Limb (tissue), 2 donors: ENCODE measurements at regions not wholly inside any gene's neighbourhood (a gene's known extent, or its start where the extent isn't known, plus 50 kb on each side); places are given as distances from the start of the nearest gene placed in this dataset.
"Not testable (repeated sequence)": the region's sequence is repeated elsewhere in the genome, so short reads cannot be mapped to it uniquely, and the experiment has no call there.

ENCODE experiments used
- DNase-seq, 2 donors: peaks; one replicate each; pipeline ENCODE4 v3.0.0-alpha.2; 2016; ENCODE audit errors: extremely low spot score in 2 of 2

DNA sequence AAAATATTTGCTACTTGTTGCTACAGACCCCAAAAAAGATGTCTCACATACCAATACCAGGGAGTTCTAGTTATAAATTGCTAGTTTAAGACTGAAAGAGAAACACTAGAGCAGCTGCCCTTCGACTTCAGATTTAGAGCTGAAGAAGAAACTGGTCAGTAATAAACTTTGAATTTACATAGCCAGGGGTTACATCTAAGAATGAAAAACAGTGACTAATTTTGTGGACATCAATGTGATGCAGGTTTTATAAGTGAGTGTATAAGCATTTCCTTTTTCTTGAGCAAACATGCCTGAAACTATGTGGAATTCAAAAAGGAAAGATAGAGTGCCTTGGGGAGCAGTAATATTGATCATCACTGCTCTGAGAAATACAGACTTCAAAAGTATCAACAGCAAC lies 724.9 kb upstream of the MIR17HG start:
- DNase-seq, result no peak

DNA sequence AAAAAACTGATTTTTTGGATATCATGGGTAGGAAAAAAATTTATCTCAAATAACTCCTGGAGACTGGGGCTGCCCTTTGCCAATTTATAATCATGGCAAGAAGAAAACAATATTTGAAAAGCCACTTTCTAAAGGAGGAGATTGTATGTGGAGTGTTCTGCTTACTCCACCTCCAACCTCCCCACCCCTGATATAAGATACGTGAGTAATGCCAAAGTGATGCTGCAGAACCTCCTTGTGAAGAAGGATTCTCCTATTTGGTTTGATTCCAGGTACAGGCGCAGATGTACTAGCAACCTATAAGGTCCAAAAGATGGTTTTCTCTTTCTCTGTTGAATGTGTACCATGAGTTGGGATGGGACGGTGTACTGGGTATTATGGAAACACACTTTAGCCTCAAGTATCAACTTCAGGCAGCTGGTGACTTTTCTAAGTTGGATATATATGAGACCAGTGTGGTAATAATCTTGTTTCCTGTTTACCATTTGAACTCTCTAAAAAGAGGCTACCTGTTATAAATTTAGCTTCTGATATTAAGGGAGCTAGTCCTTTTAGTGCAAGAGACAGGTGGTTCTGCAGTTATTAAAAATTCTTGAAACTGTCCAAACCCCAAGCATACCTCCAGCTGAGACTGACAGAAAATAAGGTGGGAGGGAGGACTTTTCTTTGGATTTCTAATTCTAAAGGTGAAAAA lies 724.0 kb upstream of the MIR17HG start:
- no peak for DNase-seq

DNA sequence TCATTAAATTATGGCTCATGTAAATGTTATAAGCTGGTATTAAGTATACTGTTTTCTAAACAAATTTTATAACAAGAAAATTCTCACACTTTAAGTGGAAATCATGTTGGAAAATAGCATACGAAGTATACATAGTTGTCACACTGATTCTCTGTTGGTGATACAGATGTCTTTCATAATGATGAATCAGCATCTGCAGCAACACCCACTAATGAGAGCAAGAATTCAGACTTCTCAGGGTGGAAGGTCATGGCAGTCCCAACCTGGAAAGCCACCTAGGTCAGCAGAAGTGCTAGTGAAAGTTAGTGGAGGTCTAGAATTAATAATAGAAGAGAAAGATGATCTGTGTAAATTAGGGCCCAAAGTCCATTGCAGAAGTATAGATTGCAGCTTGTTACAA lies 719.7 kb upstream of the MIR17HG start:
- DNase-seq, result no peak

DNA sequence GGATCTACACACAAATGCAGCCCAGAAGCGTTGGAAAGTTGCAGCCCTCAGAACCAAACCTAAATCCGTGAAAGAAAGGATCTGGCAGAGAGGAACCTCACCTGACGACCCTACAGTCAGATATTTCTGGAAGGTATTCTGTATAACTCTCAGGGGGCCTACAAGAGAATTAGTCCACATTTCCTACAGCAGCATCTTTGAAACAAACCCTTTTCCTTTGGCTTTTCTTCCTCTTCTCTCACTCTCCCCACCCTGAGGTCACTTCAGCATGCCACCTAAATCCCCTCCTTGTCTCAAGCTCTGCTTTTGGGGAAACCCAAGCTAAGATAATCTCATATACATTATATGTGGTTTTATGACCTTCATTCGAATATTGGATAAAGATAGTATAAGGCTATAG lies 719.0 kb upstream of the MIR17HG start:
- no peak for DNase-seq

DNA sequence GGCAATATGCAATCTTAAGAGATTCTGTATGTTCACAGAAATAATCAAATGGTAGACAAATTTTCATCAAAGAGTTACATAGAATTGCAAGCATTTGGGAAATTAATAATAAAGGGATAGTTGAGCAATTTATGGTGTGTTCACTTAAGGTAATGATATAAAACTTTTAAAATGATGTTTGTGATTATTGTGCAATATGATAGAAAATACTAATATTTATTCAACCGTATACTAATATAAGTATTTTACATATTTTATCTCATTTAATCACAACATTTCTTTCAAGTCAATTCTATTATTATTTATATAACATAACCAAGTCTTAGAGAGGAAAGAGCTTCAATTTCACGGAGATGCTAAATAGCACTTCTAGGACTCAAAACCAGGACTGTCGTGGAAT lies 716.8 kb upstream of the MIR17HG start:
- no peak for DNase-seq

DNA sequence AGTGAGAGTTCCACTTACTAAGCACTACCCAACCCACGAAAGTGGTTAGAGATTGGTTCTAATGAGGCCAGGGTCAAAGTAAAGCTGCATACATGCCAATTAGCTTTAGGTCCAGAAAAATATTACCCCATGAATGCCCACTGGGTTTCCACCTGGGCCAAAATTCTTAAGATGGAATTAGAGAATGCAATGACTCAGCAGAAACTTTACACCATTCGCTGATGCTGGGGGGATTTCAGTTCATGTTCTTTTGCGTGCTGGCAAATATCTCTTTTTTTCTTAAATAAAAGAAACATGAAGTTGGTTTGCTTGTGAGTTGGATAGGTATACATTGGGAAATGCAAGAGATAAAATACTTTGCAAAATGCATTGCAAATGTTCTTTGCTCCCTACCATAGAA lies 715.3 kb upstream of the MIR17HG start:
- no peak for DNase-seq

DNA sequence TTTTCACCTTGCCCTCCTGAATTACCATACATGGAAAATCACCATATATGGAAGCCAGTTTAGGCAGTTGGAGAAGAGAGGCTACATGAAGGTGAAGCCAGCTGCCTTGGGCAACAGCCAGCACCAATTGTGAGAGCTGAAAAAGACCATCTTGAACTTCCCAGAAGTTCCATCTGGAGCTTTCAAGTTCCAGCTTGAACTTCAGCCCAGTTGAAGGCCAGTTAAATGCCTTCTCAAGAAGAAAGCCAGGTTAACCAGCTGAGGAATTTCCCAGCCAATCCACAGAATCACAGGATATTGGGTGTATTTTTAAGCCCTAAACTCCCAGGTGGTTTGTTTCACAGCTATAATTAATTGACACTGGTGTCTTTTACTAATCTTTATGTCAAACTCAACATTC lies 713.6 kb upstream of the MIR17HG start:
- no peak for DNase-seq

DNA sequence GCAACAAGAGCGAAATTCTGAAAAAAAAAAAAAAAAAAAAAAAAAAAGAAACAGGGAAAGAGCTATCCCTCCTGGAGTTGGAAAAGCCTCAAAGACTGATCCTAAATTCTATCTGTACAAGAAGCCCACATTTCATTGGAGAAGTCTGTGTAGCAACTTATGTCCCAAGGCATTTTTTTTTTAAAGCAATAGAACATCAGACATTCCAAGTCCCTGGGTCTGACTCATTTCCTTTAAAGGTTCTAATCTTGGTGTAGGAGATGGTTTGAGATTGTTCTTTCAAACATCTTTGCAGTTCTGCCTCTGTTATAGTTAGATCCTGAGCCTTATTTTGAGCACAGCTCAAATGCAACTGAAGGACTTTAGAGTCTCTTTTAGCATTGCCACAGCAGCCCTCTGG lies 706.5 kb upstream of the MIR17HG start:
- no peak for DNase-seq

DNA sequence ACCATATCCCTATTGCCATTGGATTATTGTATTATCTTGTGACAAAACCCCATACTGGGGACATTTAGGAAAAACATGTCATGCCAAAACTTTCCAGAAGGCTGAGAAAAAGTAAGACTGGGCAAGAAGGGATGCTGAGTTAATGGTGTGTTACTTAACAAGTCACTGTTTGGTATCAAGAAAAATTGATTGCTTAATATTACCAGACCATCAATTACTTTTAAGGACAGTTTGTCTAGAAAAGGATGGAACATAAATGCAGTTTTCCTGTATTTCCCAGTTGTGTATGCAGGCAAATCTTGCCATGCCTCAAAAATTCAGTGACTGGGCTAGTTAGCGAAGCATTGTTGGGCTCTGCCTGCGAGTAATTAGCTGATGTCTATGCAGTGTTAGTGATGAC lies 705.6 kb upstream of the MIR17HG start:
- no peak for DNase-seq

DNA sequence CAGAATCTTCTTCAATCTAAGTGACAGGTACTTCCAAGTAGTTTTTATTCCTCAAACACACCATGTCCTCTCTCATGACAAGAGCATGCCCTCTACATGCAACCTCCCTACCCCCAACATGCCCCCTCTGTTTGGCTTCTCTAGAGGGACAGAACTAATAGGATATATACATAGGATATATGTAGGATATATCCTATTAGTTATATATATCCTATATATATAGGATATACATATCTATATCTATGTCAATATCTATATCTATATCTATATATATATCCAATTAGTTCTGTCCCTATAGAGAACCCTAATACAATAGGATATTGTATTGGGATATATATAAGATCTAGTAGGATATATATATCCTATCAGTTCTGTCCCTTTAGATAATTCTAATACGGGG lies 701.9 kb upstream of the MIR17HG start:
- DNase-seq, result no peak

DNA sequence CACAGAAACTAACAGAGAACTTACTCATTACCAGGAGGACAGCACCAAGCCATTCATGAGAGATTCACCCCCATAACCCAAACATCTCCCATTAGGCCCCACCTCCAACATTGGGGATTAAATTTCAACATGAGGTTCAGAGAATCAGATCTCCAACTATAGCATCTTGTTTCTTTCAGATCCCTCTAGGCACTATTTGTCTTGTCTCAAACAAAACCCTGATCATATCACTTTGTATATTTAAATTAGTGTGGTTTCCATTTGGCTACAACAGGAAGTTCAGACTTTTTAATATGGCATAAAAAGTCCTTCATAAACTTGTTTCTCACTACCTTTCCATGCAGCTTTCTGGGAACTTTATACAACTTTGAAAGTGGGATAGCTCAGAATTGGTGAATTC lies 699.0 kb upstream of the MIR17HG start:
- no peak for DNase-seq

DNA sequence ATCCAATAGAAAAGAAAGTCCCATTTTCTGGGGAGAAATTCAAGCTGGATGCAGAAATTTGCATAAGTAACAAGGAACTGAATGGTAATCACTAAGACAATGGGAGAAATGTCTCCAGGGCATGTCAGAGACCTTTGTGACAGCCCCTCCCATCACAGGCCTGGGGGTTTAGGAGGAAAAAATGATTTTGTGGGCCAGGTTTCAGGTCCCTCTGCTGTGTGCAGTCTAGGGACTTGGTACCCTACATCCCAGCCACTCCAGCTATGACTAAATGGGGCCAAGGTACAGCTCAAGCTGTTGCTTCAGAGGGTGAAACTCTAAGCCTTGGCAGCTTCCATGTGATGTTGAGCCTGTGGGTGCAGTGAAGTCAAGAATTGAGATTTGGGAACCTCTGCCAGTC lies 695.5 kb upstream of the MIR17HG start:
- no peak for DNase-seq

DNA sequence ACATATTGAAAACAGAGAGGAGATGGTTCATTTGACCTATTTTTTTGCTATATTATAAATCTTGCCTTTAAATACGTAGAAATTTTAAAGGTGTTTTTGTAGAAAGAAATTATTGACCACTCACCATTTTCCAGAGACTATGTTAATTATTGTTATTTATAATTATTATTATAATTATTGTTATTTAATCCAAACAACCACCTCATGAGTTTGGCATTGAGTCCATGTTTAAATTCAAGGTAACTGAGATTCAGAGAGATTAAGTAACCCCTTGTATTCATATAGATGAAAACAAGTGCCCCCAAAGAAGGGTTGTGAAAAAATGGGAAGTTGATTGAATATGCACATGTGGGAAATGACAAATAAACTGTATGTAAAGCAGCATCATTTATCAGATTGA lies 692.5 kb upstream of the MIR17HG start:
- no peak for DNase-seq

DNA sequence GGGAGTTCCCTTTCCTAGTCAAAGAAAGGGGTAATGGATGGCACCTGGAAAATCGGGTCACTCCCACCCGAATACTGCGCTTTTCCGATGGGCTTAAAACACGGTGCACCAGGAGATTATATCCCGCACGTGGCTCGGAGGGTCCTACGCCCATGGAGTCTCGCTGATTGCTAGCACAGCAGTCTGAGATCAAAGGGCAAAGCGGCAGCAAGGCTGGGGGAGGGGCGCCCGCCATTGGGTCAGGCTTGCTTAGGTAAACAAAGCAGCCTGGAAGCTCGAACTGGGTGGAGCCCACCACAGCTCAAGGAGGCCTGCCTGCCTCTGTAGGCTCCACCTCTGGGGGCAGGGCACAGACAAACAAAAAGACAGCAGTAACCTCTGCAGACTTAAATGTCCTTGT lies 683.3 kb upstream of the MIR17HG start:
- DNase-seq, result not testable (repeated sequence)

DNA sequence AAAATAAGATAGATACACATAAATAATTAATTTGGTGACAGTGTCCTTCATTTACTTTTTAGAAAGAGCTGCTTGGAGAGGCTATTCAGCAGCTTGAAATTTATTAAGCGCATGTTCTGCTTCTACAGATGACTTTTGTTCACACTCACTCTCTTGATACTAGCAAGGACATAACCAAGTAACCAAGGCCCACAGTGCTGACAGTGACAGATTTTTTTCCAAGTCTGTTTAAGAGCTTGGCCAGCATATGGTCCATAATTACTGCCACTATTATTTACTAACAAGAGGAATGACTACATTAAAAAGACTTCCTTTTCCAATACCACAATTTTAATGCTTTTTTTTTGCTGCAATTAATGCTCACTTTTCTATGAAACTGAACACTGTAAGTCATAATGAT lies 673.7 kb upstream of the MIR17HG start:
- no peak for DNase-seq

DNA sequence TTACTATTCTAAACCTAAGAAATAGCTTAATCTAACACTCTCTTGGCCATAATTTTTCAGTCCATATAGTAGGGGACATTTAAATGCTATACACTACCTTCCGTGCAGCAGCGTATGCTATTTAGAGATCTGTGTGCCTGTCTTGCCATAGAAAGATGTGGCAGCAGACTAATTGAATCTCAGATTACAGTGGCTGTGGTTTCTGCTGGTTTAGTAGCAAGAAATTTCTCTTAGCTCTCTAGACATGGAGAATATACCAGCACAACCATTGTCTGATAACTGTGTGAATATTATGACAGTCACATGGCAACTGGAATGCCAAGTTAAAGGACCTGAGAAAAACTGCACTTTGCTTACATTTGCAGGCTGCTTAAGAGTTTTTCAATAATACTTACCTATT lies 672.4 kb upstream of the MIR17HG start:
- DNase-seq, result no peak

DNA sequence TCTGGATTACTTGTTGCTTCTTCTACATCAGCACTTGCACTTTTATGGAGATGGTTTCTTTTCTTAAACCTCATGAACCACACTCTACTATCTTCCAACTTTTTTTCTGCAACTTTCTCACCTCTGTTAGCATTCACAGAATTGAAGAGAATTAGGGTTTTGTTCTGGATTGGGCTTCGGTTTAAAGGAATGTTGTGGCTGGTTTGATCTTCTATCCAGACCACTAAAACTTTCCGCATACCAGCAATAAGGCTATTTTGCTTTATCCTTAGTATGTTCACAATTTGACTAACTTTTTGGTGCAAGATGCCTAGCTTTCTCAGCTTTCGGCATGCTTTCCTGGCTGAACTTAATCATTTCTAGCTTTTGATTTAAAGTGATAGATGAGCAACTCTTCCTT lies 666.7 kb upstream of the MIR17HG start:
- DNase-seq, result no peak

DNA sequence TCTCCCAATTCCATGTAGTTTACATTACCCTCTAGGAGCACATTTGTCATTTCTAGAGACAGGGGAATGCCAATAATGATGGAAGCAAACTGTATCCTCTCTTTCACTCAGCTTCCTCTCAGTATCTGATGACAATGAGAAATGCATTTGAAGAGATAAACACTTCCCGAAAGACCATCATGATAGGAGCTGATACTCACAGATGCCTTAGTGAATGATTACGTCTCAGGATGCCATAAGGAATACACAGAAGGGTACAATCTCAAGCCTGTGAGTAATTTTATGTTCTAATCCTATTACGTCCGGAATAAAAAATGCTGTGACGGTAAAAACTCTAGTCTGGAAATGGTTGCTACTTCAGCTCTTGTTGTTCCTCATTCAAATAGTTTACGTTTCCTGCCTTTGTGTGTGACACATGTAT lies 663.8 kb upstream of the MIR17HG start:
- DNase-seq, result no peak

DNA sequence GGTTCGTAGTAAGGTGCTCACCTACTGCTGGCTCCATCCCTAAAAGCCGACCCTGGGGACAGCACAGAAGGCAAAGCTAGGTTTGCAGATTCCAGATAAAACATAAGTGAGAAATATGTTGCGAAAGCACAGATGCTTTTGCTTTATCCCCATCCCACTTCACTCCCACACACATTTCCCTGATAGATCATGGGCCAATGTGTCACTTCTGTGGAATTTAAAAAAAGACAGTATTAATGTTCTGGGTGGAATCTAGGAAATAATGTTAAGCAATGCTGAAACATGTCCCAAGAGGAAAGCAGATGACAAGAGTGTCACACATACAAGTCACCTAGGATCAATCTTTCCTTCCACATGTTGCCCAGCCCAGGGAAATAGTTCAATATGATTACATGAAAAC lies 661.0 kb upstream of the MIR17HG start:
- DNase-seq, result no peak

DNA sequence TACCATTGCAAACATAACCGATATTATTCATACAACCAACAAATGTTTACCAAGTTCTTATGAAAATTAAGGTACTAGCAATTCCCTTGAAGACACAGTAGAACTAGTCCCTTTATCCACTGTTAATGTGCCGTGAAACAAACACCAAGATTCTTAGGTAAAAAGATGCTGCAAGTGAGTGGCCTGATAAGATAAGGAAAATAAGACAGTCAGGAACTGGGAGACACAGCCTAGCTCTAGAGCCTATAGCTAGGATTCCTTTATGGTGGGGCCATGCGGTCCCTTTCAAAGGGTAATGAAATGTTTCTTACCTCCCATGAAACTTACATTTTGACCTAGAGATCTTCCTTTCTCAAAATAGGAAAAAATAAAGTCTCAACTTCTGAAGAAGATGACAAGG lies 658.4 kb upstream of the MIR17HG start:
- DNase-seq, result no peak

DNA sequence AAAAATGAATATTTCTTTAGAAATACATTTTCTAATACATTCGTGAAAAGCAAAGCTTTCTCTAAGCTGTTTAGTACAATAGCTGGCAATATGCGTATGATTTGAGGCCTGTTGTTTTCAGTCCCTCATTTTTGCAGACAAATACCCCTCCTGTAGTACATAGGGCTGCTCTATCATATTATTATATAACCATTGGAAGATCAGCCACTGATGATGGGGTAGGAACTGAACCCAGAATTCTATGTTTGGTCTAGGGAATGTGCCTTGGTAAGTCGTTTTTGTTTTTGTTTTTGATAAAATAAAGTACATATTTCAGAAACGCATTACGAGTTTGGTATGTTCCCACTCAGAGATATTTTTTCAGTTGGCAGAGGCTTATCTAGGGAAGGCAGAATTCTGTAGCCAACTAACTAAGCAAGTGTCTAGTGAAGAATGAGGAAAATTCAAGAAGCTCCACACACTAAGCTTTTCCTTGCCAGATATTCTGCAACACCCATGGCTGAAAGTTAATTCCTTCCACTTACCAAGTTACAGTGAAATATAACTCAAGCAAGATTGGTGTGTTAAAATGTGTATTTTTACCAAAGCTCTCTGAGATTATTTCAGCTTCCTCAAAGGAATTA lies 656.9 kb upstream of the MIR17HG start:
- no peak for DNase-seq

DNA sequence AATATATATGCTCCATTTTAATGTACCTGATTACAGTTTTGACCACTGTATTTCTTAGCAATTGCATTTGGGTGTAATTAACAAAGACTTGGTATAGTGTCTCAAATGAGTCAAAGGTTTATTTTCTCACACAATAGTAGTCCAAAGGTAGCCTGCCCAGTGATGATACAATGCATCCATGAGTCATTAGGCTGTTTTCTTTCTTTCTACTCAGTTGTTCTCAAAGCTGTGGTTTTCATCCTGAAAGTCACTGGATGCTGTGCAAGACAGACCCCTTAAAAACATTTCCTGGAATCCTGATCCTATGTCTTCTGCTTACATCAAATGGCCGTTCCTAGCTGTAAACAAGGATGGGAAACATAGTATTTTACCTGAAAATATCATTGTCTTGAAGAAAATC lies 651.2 kb upstream of the MIR17HG start:
- no peak for DNase-seq

DNA sequence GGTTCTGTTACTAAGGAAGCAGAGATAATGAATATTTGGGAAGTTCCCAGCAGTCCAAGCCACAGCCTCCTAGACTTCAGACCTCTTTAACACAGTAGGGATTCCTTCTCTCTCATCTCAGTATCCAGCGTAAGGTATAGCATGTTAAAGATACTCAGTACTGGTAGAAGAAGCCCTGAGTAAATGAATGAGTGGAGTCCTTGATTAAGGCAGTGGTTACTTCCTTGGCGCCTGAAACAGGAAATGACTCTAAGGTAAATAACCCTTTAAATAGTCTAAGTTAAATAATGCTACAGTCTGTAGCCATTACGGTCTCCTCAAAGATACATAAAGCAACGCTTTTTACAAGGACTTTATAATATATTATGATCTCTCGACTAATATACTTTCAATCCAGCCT lies 650.8 kb upstream of the MIR17HG start:
- DNase-seq, result no peak

DNA sequence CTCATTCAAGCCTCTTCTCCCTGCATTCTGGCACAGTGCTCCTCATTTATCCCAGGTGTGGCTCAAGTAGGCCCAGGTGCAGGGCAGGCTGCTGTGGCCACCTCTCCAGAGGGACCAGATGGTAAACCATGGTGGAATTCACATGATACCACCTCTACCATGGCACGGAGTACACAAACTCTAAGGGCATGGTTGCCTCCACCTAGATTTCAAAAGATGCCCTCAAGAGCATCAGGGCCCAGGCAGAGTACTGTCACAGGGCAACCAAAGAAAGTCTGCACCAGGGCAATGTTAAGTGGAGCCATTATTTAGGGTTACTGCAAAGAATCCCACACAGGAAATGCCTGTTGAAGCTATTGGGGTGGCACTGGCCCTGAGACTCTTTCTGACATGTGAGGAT lies 647.1 kb upstream of the MIR17HG start:
- no peak for DNase-seq
